H1 (cell line): ENCODE measurements at regions not wholly inside any gene's neighbourhood (a gene's known extent, or its start where the extent isn't known, plus 50 kb on each side); places are given as distances from the start of the nearest gene placed in this dataset.

Experiments
- ASH2L ChIP-seq: fragments of 200-600, 300-600 bp; sonication (generic); IDR thresholded peaks from one replicate; pipeline ENCODE4 v1.7.1; 2017; ENCODE audit warnings: low read length
- CBX5 ChIP-seq: fragments of 300-800, 300-1000 bp; sonication (generic); IDR thresholded peaks from 2 replicates; pipeline ENCODE4 v1.7.1; 2016; ENCODE audit warnings: antibody characterized with exemption, low read length, low read depth
- CREB1 ChIP-seq: IDR thresholded peaks from 2 replicates; pipeline ENCODE4 v1.6.1; 2012; ENCODE audit warnings: inconsistent platforms
- JUND ChIP-seq: IDR thresholded peaks from 2 replicates; pipeline ENCODE4 v1.6.1; 2011; ENCODE audit warnings: mild to moderate bottlenecking, improper control_type of control experiment, low read length
- POLR2A ChIP-seq, 2 experiments: IDR thresholded peaks; 1 replicate in 1 of 2; 2 replicates in 1 of 2; pipeline ENCODE4 v1.6.1; 2011; ENCODE audit warnings: low read depth in 2 of 2, low read length in 2 of 2, mild to moderate bottlenecking in 2 of 2; ENCODE audit errors: control extremely low read depth in 1 of 2
- RFX5 ChIP-seq: IDR thresholded peaks from 2 replicates; pipeline ENCODE4 v1.6.1; 2011; ENCODE audit warnings: low read depth, low read length, improper control_type of control experiment, borderline replicate concordance
- TEAD4 ChIP-seq: IDR thresholded peaks from 2 replicates; pipeline ENCODE4 v1.6.1; 2012; ENCODE audit warnings: low read depth, low read length, inconsistent platforms, mixed read lengths
- TF ChIP-seq, protein P1 (sequence below), 3 experiments: IDR thresholded peaks; 1 replicate in 2 of 3; 2 replicates in 1 of 3; pipeline versions ENCODE4 v1.5.1 to v1.6.1; 2011; ENCODE audit warnings: low read length in 3 of 3, mild to moderate bottlenecking in 3 of 3, inconsistent platforms in 2 of 3, low read depth in 1 of 3, moderate library complexity in 1 of 3; ENCODE audit not compliant: insufficient read depth in 1 of 3; ENCODE audit errors: control extremely low read depth in 1 of 3

DNA sequence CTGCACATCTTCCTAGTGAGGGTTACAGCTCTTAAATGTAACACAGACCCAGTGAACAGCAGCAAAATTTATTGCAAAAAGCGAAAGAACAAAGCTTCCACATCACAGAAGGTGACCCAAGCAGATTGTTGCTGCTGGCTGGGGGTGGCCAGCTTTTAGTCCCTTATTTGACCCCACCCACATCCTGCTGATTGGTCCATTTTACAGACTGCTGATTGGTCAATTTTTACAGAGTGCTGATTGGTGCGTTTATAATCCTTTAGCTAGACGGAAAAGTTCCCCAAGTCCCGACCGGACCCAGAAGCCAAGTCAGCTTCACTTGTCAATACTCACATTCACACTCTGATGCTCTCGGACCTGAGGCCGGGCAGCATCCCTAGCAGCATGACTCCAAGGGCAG is 154.5 kb upstream of the ATP10A start:
- no peak for TF ChIP-seq POLR2A (IDR thresholded peaks at IDR 0.05; ENCODE audit: control extremely low read depth in 1 of 2, low read depth in 2 of 2, low read length in 2 of 2)
- no peak for TF ChIP-seq TEAD4
- TF ChIP-seq, protein P1, sequence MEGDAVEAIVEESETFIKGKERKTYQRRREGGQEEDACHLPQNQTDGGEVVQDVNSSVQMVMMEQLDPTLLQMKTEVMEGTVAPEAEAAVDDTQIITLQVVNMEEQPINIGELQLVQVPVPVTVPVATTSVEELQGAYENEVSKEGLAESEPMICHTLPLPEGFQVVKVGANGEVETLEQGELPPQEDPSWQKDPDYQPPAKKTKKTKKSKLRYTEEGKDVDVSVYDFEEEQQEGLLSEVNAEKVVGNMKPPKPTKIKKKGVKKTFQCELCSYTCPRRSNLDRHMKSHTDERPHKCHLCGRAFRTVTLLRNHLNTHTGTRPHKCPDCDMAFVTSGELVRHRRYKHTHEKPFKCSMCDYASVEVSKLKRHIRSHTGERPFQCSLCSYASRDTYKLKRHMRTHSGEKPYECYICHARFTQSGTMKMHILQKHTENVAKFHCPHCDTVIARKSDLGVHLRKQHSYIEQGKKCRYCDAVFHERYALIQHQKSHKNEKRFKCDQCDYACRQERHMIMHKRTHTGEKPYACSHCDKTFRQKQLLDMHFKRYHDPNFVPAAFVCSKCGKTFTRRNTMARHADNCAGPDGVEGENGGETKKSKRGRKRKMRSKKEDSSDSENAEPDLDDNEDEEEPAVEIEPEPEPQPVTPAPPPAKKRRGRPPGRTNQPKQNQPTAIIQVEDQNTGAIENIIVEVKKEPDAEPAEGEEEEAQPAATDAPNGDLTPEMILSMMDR (IDR thresholded peaks at IDR 0.05; ENCODE audit: control extremely low read depth in 1 of 3, insufficient read depth in 1 of 3, low read depth in 1 of 3, low read length in 3 of 3), result no peak
- TF ChIP-seq CBX5, result no peak
- TF ChIP-seq RFX5, result no peak
- no peak for TF ChIP-seq CREB1
- no peak for TF ChIP-seq ASH2L
- no peak for TF ChIP-seq JUND
